ENCODE measurements at regions not wholly inside any gene's neighbourhood (a gene's known extent, or its start where the extent isn't known, plus 50 kb on each side); places are given as distances from the start of the nearest gene placed in this dataset.

DNA sequence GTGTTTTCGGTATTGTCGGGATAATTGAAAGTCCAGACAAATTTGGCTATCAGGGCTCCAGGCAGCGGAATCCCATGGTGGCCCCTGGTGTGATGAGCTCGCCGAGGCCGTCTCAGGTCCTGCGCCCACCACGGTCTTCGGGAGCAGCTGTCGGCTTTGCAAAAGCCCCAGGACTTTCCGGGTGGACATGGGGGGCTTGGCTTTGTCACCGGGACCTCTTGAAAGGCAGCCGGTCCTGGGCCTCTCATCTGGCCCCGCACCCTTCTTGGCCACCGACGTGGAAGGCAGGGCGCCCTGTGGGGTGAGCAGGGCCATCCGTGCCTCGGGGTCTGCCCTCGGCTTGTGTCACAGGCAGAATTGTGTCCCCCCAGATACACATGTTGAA is 87.1 kb upstream of the ACTRT2 start:
- TF ChIP-seq, protein P1, sequence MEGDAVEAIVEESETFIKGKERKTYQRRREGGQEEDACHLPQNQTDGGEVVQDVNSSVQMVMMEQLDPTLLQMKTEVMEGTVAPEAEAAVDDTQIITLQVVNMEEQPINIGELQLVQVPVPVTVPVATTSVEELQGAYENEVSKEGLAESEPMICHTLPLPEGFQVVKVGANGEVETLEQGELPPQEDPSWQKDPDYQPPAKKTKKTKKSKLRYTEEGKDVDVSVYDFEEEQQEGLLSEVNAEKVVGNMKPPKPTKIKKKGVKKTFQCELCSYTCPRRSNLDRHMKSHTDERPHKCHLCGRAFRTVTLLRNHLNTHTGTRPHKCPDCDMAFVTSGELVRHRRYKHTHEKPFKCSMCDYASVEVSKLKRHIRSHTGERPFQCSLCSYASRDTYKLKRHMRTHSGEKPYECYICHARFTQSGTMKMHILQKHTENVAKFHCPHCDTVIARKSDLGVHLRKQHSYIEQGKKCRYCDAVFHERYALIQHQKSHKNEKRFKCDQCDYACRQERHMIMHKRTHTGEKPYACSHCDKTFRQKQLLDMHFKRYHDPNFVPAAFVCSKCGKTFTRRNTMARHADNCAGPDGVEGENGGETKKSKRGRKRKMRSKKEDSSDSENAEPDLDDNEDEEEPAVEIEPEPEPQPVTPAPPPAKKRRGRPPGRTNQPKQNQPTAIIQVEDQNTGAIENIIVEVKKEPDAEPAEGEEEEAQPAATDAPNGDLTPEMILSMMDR (IDR thresholded peaks at IDR 0.05): no peak
- Mint-ChIP-seq H3K4me1 (ENCODE audit: low read depth) (no peaks in the 10 kb centered on the region), H3K4me3 (no peak overlapping the region), H3K27me3 (no peaks in the 10 kb centered on the region), H3K27ac (no peak overlapping the region), H3K36me3 (ENCODE audit: low read depth) (no peaks in the 10 kb centered on the region), H3K9me3 (no peaks in the 10 kb centered on the region)
- CTCF ChIA-PET: no interaction called here
- DNase-seq (no peak), ATAC-seq (no peak)
- POLR2A ChIA-PET: no interaction called here
- intact Hi-C loops (cut with micrococcal nuclease): no loop called here

DNA sequence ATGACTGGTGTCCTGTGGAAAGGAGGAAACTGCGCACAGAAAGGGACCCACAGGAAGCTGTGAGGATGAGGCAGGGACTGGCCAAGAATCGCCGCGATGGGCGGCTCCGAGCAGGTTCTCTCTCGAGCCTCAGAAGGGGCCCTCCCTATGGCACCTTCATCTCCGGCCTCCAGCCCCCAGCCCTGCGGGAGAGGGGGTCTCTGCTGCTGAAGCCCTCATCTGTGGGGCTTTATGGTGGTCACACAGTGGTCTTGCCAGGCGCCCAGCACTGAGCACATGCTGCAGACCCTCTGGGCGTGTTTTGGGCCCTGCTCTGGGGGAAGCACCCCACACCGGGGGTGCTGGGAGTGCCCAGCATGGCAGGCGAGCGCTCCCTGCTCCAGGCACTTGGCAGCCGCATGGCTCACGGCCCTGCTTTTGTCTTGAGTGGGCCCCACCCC is 86.6 kb upstream of the ACTRT2 start:
- ChIA-PET POLR2A (no interaction called here), CTCF (no interaction called here)
- H3K4me3 Mint-ChIP-seq: no peak overlapping the region
- DNase-seq (no peak), ATAC-seq (no peak)
- H3K9me3 Mint-ChIP-seq: no peaks in the 10 kb centered on the region
- no peak overlapping the region for H3K27ac Mint-ChIP-seq
- intact Hi-C loops (cut with micrococcal nuclease): no loop called here
- H3K27me3 Mint-ChIP-seq: no peaks in the 10 kb centered on the region
- no peaks in the 10 kb centered on the region for H3K36me3 Mint-ChIP-seq (ENCODE audit: low read depth)
- TF ChIP-seq, protein P1 (IDR thresholded peaks at IDR 0.05): no peak
- no peaks in the 10 kb centered on the region for H3K4me1 Mint-ChIP-seq (ENCODE audit: low read depth)

GRCh38 chr1:2935184-2935583 is 86.1 kb upstream of the ACTRT2 start:
- intact Hi-C loops (cut with micrococcal nuclease): no loop called here
- TF ChIP-seq, protein P1 (IDR thresholded peaks at IDR 0.05): no peak
- no peaks in the 10 kb centered on the region for H3K4me1 Mint-ChIP-seq (ENCODE audit: low read depth)
- no peaks in the 10 kb centered on the region for H3K27me3 Mint-ChIP-seq
- no peak for DNase-seq
- no peaks in the 10 kb centered on the region for H3K36me3 Mint-ChIP-seq (ENCODE audit: low read depth)
- H3K27ac Mint-ChIP-seq: no peak overlapping the region
- ChIA-PET CTCF (no interaction called here), POLR2A (no interaction called here)
- ATAC-seq: no peak
- no peaks in the 10 kb centered on the region for H3K9me3 Mint-ChIP-seq
- no peak overlapping the region for H3K4me3 Mint-ChIP-seq

DNA sequence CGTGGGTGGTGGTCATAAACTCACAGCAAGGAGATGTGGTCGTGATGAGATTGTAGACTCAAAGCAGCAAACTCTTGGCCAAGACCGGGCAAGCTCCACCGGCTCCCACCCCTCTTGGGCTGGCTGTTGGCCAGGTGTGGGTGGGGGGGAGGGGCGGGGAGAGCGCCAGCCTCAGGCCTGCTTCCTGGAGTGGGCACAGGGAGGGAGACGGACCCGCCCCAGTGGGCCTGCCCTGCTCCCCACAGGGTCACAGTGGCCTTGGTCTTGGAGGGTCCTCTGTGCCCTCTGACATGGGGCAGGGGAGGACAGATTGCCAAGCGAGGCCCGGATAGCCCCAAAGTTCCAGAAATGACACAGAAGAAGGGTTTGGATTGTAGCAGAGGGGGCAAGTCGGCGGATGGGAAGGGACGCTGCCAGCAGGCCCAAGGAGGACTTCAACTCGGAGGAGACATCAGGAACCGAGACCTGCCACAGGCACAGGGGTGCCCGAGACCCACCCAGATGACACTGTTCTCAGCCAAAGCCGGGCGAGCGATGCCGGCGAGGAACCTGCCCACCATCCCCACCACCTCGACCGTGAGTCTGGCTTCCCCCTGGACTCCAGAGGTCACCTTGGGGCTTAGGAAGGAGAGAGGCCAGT is 85.4 kb upstream of the ACTRT2 start:
- no peak overlapping the region for H3K27ac Mint-ChIP-seq
- no peak overlapping the region for H3K4me3 Mint-ChIP-seq
- TF ChIP-seq, protein P1 (IDR thresholded peaks at IDR 0.05): no peak
- ATAC-seq (no peak), DNase-seq (no peak)
- no peaks in the 10 kb centered on the region for H3K36me3 Mint-ChIP-seq (ENCODE audit: low read depth)
- intact Hi-C loops (cut with micrococcal nuclease): no loop called here
- H3K9me3 Mint-ChIP-seq: peaks cover 2% of the 10 kb centered on the region
- ChIA-PET CTCF (no interaction called here), POLR2A (no interaction called here)
- no peaks in the 10 kb centered on the region for H3K27me3 Mint-ChIP-seq
- no peaks in the 10 kb centered on the region for H3K4me1 Mint-ChIP-seq (ENCODE audit: low read depth)

GRCh38 chr1:2936559-2937515 is 84.4 kb upstream of the ACTRT2 start:
- intact Hi-C loops (cut with micrococcal nuclease): no loop called here
- H3K27ac Mint-ChIP-seq: no peak overlapping the region
- no peaks in the 10 kb centered on the region for H3K27me3 Mint-ChIP-seq
- H3K4me1 Mint-ChIP-seq (ENCODE audit: low read depth): no peaks in the 10 kb centered on the region
- no peak for DNase-seq
- ATAC-seq: no peak
- ChIA-PET CTCF (no interaction called here), POLR2A (no interaction called here)
- peaks cover 3% of the 10 kb centered on the region for H3K9me3 Mint-ChIP-seq
- no peak overlapping the region for H3K4me3 Mint-ChIP-seq
- TF ChIP-seq, protein P1 (IDR thresholded peaks at IDR 0.05): no peak
- no peaks in the 10 kb centered on the region for H3K36me3 Mint-ChIP-seq (ENCODE audit: low read depth)
